HK-2 (cell line): ENCODE measurements at regions not wholly inside any gene's neighbourhood (a gene's known extent, or its start where the extent isn't known, plus 50 kb on each side); places are given as distances from the start of the nearest gene placed in this dataset.

Source experiments
- DNase-seq: peaks from one replicate; pipeline ENCODE4 v3.0.0-alpha.2; 2018; ENCODE audit not compliant: unreplicated experiment

DNA sequence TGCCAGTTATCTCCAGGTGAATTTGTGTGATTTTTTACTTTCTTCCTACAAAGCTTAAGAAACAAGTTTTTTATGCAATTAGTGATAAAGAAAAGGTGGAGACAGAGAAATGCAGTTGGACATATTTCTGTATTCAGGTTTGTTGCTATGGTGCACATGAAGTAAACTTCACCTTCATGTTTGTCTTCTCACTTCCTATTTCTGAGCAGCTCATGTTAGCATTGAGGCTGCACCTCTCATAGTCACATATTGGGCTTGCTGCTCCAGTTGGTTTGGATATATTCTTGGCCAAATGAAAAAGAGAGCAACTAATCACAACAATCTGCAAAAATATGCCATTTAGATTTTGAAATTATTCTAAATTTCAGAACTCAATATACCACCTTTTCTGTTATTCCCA is 475.6 kb upstream of the ZWINT start:
- no peak for DNase-seq

DNA sequence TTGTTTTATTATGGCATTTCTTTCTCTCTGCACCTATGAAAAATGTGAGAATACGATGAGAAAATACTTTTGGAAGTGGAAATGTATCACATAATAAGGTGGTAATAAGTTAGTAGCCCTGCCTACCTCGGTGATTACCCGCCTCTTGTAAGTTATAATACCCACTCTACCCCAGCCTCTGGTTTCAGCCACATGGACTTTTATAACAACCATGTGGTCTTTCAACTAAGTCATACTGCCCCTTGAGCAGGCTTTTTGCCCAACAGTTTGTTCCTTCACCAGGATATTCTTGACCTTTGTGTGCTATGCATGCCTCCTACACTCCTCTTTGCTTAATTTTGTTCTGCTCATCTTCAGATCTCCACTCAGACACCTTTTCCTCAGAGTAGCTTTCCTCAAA is 470.6 kb upstream of the ZWINT start:
- no peak for DNase-seq

DNA sequence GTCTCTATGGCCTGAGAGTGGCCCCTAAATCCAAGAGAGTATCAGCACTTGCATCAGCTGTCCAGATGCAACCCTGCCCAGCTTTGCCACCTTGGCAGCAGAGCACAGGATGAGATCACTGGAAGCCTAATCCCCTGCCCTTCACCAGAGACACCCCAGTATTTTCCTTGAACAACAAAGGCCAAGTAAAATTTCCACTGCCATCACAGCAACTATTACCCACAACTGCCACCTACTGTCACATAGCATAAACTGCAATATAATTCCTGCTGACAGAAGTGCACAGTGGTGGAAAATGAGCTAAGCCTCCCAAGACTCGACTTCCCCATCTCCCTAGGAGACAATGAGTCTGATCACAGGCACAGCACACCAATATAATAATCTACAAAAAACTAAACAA is 462.8 kb upstream of the ZWINT start:
- DNase-seq = no peak

DNA sequence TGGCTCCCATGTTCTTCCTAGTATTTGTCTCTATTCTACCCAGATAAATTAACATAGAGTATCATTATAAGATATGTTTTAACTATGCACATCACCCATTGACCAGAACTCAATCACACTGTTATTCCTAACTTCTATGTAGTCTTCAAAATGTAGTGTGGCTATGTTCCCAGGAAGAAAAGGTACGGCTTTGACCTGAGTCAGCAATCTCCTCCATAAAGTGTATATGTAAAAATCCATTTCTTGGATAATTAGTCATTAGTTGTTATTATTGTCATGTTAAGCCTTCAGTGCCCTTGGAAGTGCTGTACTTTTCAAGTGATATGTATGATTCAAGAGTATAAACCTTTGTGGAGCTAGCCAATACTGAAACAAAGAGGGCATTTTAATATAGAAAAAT is 444.0 kb upstream of the ZWINT start:
- DNase-seq = no peak

DNA sequence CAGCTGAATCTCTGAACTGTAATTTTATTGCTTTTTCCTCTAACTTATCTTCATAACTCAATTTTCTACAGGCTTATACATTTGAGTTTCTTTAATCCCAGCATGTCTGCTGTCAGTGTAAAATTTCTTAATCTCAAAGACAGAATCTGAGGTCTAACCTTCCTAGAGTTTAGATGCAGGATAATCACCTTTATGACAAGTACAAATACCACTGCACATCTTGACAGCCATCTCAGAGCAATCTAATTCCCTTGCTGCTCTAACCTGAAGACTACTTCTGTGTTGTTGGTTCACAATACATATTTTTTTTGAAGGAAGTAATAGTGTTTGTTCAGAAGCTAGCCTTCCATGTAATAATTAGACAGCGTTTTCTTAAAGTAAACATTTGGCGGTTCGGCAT is 424.2 kb upstream of the ZWINT start:
- DNase-seq = no peak

DNA sequence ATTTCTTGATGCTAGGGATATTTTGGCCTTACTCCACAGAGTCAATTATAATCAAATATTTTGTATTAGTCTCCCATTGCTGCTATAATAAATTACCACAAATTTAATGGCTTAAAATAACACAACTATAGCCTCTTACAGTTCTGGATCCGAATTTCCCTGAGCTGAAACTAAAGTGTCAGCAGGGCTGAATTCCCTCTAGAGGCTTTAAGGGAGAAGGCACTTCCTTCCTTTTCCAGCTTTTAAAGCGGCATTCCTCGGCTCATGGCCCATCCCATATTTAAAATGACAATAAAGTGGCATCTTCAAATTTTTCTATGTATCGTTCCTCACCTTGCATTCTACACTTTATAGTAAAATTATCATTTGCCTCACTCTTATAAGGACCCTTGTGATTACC is 421.4 kb upstream of the ZWINT start:
- no peak for DNase-seq

DNA sequence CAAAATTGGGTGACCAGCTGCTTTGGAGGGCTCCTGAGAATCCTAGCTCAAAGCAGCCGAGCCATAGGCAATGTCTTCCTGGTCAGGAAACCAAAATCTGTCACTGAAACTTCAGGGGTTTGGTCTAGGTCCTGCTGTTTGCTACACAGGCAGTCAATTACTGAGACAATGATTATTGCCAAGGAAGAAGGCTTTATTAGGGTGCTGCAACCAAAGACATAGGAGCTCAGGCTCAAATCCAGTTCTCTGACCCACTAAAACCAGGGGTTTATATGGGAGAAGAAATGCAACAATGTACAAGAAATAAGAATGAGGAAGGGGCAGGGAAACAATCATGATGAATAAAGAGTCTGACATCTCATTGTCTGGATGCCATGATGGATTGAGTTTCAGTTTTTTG is 410.3 kb upstream of the ZWINT start:
- no peak for DNase-seq

DNA sequence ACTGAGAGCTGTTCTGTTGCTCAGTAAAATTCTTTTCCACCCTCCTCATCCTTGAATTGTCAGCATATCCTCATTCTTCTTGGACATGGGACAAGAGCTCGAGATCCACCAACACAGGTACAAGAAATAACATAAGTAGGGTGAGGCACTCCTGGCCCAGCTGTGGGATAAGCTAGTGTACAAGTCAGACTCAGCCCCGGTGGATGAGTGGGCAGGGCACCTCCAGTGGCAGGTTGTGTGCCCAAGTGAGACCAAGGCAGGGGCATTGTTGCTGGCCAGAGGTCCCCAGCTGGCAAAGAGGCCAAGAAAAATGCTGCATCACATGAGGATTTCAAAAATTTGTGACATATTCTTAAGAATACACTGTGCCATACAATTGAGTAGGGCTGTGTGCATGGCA is 402.0 kb upstream of the ZWINT start:
- no peak for DNase-seq

DNA sequence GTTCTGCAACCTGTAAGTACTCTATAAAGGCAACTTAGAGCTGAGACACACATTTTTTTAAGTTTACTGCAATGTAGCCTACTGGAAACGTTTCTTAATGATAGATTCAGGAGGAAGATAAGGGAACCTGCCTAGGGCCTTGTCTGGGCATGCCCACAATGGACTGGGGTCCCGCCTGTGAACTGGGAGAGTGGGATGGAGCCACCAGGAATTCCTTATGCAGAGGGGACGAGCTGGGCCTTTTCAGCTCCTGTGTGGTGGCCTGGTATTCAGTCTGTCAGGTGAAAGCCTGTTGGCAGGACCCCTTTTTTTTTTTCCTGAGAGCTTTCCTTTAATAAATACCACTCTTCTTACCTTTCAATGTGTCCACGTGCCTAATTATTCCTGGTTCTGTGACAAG is 384.4 kb upstream of the ZWINT start:
- DNase-seq = no peak

DNA sequence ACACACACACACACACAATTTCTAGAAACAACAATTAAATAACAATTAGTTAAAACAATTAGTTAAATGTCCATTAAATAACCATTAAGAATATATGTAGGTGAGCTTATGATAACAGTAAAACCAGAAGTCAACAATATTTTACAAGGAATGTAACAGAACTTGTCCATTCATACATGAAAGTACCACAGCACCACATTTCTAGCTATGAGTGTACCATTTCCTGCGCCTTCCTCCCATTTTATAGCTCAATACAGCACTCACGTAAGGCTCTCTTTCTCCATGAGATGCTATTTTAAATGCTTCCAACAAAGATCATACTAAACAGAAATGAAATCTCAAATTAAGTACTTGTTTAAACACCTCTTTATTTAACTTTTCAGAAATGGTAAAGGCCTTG is 367.3 kb upstream of the ZWINT start:
- no peak for DNase-seq

DNA sequence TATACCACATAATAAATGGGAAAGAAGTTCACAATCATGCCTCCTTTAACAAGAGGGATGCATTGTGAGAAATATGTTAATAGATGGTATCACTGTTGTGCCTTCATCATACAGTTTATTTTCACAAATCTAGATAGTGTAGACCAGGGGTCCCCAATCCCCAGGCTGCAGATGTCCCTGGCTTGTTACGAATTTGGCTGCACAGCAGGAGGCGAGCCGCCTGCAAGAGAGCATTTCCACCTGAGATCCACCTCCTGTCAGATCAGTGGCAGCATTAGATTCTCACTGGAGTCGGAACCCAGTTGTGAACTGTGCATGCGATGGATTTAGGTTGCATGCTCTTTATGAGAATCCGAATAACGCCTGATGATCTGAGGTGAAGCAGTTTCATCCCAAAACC is 361.9 kb upstream of the ZWINT start:
- no peak for DNase-seq

DNA sequence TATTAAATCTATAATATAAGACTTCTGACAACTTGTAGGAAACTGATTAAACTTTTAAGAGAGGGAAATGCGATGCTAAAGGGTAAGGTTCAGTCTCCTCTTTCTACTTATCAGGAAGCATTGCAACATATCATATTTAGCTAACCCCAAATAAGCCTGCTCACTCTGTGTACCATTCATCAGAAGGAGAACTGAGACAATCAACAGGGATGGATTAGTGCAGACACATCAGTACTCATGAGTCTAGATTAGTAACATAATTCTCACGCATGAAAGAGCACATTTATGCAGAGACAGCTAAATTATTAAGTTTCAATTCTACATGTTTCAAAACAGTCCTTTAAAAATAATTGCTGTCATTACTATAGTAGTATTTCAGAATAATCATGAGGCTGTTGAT is 354.2 kb upstream of the ZWINT start:
- no peak for DNase-seq

DNA sequence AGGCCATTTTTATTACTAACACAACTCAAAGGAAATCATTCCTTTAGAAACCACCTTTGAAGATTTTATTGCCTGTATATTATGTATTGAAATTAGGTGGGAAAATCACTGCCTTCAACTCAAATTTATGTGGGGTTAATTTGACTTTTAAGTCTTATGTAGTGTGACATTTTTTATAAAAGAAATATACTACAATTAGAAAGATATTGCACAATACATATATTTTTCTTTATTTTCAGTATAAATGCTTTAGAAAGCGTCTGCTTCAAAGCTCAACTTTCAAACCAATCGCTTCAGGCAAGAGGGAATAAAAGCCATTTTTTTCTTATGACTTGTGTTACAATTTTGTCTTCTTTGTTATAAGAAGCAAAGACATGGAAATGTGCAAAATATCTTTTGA is 337.4 kb upstream of the ZWINT start:
- no peak for DNase-seq

DNA sequence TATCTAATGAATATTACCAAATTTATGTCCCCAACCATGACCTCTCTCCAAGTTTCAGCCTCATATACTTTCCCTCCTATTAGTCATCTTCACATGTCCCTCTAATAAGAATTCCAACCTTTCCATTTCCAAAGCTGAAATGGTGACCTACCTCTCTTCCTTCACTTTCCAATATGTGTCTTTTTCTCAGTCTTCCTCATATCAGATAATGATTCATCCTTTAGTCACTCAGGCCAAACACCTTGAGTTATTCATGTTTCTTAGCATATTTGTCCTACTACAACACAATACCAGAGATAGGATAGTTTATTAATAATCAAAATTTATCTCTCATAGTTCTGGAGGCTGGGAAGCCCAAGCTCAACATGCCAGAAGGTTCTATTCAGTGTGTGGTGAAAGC is 318.5 kb upstream of the ZWINT start:
- DNase-seq = no peak

DNA sequence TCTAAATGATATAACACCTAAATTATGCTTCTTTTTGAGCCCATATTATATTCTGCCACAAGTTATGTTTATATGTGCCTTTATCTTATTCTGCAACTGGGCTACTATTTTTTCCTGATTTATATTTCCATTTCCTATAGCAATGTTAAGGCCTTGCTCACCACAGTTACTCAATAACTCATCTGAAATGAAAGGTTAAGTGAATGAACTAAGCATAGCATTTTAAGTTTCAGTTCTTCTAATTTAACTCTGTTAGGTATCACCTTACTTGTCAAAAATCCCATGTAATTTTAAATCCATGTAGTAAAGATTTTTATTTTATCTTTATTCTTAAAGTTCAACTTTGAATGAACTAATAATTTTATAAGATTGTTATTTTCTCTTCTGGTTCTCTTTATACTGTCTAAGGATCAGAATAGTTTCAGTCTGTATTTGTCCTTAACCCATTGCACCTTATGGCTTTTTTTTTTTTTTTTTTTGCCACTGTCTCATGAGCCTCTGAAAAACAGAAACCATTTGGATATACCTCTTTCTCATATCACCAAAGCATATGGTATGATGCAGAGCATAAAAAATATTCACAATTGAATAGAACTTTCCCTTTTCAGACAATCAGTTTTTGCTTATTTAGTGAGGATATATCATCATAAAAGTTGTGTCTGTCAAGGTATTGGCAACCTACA is 301.8 kb upstream of the ZWINT start:
- DNase-seq = no peak

DNA sequence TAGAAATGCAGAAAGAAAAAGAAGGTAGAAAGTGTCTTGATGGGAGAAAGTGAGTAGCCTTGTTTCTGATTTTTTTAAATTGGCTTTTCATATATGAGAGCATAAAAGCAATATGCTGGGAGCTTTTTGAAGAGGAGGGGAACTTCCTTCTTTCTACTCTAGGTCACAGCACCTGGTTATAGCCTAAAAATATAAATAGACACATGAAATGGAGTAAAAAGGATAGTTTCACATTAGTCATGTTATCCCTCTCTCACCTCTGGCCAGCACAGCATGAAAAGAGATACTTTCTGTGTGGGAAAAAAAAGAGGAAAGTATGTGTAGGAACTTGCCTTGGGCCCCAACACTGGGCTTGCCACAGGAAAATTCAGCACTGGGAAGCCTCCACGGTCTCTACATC is 292.2 kb upstream of the ZWINT start:
- DNase-seq = no peak

DNA sequence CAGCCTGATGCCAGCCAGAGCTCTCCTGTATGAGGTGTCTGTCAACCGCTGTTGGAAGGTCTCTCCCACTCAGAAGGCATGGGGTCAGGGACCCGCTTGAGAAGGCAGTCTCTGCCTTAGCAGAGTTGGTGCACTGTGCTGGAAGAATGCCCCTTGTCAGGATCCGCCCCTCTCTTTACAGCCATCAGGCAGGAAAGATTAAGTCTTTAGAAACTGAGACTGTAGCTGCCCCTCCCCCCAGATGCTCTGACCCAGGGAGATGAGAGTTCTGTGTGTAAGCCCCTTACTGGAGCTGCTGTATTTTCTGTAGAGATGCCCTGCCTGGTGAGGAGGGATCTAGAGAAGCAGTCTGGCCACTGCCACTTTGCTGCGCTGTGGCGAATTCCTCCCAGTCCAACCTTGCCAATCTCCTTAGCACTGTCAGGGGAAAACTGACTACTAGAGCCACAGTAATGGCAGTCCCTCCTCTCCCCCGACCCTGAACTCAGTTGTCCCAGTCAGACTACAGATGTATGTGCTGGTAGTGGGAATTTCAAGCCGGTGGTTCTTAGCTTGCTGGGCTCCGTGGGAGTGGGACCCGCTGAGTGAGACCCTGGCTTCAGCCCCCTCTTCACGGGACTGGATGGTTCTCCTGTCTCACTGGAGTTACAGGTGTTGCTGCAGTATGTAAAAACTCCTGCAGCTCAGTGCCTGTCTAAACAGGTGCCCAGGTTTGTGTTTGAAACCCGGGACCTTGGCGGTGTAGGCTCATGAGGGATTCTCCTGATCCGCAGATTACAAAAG is 285.5 kb upstream of the ZWINT start:
- DNase-seq = no peak

DNA sequence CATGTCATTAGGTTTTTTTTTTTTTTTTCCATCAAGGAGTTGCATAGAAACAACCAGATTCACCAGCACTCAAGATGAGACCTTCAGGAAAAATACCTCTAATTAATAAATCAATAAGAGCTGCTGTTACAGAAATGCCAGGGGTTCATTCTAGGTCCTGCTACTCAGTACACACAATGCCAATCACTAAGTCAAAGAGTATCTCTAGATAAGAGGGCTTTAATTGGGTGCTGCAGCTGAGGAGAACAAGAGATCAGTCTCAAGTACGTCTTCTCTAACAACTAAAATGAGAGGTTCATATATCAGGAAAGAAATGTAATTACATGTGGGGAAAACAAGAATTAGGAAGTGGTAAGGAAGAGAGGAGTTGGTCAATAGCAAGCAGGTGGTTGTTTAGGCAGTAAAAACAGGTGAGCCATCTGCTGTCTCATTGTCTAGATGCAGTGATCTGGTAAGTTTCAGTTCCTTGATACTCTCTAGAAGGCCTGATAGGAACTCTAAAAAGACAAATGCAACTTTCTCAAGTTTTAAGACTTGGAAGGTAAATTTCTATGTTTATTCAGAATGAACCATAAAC is 272.9 kb upstream of the ZWINT start:
- no peak for DNase-seq

DNA sequence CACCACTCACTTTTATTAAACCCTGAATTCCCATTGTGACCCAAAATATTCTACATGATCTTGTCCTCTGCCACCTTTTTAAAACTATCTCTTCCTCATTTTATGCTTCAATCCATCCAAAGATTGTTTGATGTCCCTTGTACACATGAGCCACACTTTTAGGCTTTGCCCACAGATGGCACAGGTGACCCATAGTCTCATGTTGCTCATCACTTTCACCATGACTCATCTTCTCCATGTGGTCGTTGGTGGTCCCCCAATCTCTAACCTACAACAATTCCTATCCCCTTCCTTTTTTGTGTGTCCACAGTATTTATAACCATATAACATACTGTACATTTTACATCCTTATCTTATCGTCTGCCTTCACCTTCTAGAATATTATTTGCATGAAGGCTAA is 271.5 kb upstream of the ZWINT start:
- DNase-seq = no peak

DNA sequence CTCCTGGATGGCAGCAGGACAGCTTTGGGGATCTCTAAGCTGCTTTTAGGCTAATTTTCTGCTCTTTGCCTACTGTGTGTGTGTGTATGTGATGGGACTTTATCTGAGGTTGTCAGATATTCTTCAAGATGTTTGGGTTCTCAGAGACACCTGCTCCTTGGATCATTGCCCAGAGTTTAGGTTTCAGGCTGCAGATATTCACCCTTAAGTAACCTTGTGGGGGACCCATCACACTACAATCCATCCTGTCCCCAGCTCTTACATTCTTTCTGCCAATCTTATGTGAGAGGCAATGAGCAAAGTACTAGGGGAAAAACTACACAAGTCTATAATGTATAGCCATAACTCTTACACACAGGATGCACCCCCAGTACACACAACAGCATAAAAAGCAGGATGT is 263.0 kb upstream of the ZWINT start:
- DNase-seq = no peak

DNA sequence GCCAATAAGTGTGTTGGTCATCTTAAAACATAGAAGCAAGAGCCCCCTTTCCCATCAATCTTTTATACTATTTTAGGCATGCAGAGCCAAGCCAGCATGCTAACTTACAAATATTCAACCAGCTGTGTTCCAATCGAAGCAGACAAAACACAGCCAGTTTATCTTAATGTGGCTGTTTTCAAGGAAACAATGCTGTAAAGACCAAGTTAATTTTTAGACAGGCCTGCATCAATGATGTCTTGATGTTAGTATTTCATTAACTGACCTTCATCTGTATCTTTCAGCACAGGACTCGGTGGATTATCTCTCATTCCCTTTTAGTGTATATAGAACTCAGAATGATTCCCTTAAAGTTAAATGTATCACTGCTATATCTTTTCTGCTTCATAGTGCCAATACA is 262.0 kb upstream of the ZWINT start:
- DNase-seq = no peak

DNA sequence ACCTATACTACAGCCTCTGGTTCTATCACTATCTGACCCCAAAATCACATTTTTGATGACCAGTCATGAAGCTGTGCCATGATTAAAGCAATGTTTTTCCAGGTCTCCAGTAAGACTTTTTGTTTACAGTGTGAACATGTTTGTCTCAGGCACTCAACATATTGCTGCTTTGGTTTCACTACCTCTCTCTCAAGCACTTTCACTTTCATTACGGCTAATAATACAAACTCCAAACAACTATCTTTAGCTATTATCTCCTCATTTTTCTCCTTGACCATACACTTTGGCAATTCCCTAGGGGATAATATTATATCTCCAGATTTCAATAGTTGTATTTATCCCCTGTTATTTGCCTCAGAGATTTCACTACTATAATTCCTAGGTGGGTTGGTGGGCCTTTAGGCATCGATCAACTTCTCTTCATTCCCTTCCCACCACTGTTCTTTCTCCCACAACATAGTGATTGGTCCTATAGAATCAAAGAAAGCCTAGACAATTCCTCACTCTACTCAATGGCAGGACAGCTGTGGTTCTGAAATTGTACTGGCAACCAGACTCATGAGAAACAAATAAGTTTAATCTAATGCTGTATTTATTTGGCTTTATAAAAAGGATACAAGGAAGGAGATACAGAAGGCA is 261.4 kb upstream of the ZWINT start:
- DNase-seq = no peak

DNA sequence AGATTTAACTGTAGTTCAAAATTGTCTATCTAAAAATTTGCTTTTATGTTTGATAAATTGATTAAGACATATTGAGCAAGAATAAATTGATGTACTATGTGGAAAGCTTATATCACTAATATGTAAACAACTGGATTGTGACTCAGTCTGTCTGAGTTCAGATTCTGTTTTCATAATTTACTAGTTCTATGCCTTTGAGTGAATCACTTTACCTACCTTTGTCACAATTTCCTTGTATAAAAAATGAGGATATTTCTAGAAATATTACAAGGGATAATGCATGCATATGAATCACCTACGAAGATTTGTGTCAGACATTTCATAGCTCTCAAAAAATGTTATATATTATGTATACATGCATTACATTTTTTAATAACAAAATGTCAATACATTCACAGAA is 245.1 kb upstream of the ZWINT start:
- no peak for DNase-seq
